ENCODE measurements at regions not wholly inside any gene's neighbourhood (a gene's known extent, or its start where the extent isn't known, plus 50 kb on each side); places are given as distances from the start of the nearest gene placed in this dataset.
A peak's percentile ranks its signal among the peaks of the same experiment; 100 is the strongest.

- no peak for DNase-seq
- Histone ChIP-seq H3K4me1 (ENCODE audit: control insufficient read depth, insufficient read depth, low read length) (no peaks in the 10 kb centered on the region), H3K27ac (ENCODE audit: low read length) (no peak overlapping the region), H3K9me3 (ENCODE audit: control insufficient read depth, low read depth, low read length) (no peaks in the 10 kb centered on the region), H3K36me3 (ENCODE audit: control insufficient read depth, insufficient read depth, low read length) (no peaks in the 10 kb centered on the region), H3K27me3 (ENCODE audit: control insufficient read depth, insufficient read depth, low read length) (no peaks in the 10 kb centered on the region), H3K4me3 (ENCODE audit: low read length) (no peak overlapping the region)
- WGBS (ENCODE audit: insufficient coverage, low lambda C conversion rate): no CpG with 5 or more reads among the region's 1 CpG
Observed at GRCh38 chr3:16818945-16819344, 65.8 kb upstream of the PLCL2 start.

GRCh38 chr3:16820485-16820884 lies 64.3 kb upstream of the PLCL2 start:
- no peak for DNase-seq
- Histone ChIP-seq H3K4me1 (ENCODE audit: control insufficient read depth, insufficient read depth, low read length) (no peaks in the 10 kb centered on the region), H3K36me3 (ENCODE audit: control insufficient read depth, insufficient read depth, low read length) (no peaks in the 10 kb centered on the region), H3K9me3 (ENCODE audit: control insufficient read depth, low read depth, low read length) (no peaks in the 10 kb centered on the region), H3K27me3 (ENCODE audit: control insufficient read depth, insufficient read depth, low read length) (no peaks in the 10 kb centered on the region), H3K27ac (ENCODE audit: low read length) (no peak overlapping the region), H3K4me3 (ENCODE audit: low read length) (no peak overlapping the region)

GRCh38 chr3:16821053-16821452 lies 63.7 kb upstream of the PLCL2 start:
- no peaks in the 10 kb centered on the region for H3K36me3 ChIP-seq (ENCODE audit: control insufficient read depth, insufficient read depth, low read length)
- no peaks in the 10 kb centered on the region for H3K9me3 ChIP-seq (ENCODE audit: control insufficient read depth, low read depth, low read length)
- WGBS (ENCODE audit: insufficient coverage, low lambda C conversion rate): no CpG with 5 or more reads among the region's 4 CpGs
- DNase-seq: no peak
- H3K27me3 ChIP-seq (ENCODE audit: control insufficient read depth, insufficient read depth, low read length): no peaks in the 10 kb centered on the region
- no peaks in the 10 kb centered on the region for H3K4me1 ChIP-seq (ENCODE audit: control insufficient read depth, insufficient read depth, low read length)
- no peak overlapping the region for H3K4me3 ChIP-seq (ENCODE audit: low read length)
- H3K27ac ChIP-seq (ENCODE audit: low read length): no peak overlapping the region

GRCh38 chr3:16824081-16824696 lies 60.6 kb upstream of the PLCL2 start:
- Histone ChIP-seq H3K27me3 (ENCODE audit: control insufficient read depth, insufficient read depth, low read length) (no peaks in the 10 kb centered on the region), H3K4me3 (ENCODE audit: low read length) (no peak overlapping the region), H3K4me1 (ENCODE audit: control insufficient read depth, insufficient read depth, low read length) (no peaks in the 10 kb centered on the region), H3K36me3 (ENCODE audit: control insufficient read depth, insufficient read depth, low read length) (no peaks in the 10 kb centered on the region), H3K9me3 (ENCODE audit: control insufficient read depth, low read depth, low read length) (no peaks in the 10 kb centered on the region), H3K27ac (ENCODE audit: low read length) (no peak overlapping the region)
- WGBS (ENCODE audit: insufficient coverage, low lambda C conversion rate): no CpG with 5 or more reads among the region's 5 CpGs
- no peak for DNase-seq

- H3K27me3 ChIP-seq (ENCODE audit: control insufficient read depth, insufficient read depth, low read length): no peaks in the 10 kb centered on the region
- H3K27ac ChIP-seq (ENCODE audit: low read length): no peak overlapping the region
- H3K4me1 ChIP-seq (ENCODE audit: control insufficient read depth, insufficient read depth, low read length): no peaks in the 10 kb centered on the region
- H3K4me3 ChIP-seq (ENCODE audit: low read length): no peak overlapping the region
- 100% methylated on average over 1 of the region's 5 CpGs for WGBS (ENCODE audit: insufficient coverage, low lambda C conversion rate)
- no peak for DNase-seq
- H3K36me3 ChIP-seq (ENCODE audit: control insufficient read depth, insufficient read depth, low read length): no peaks in the 10 kb centered on the region
- no peaks in the 10 kb centered on the region for H3K9me3 ChIP-seq (ENCODE audit: control insufficient read depth, low read depth, low read length)
Observed at GRCh38 chr3:16825617-16826204, 59.0 kb upstream of the PLCL2 start.

GRCh38 chr3:16828815-16829214 lies 55.9 kb upstream of the PLCL2 start:
- H3K36me3 ChIP-seq (ENCODE audit: control insufficient read depth, insufficient read depth, low read length): no peaks in the 10 kb centered on the region

GRCh38 chr3:16831846-16832245 lies 52.9 kb upstream of the PLCL2 start:
- Histone ChIP-seq H3K36me3 (ENCODE audit: control insufficient read depth, insufficient read depth, low read length) (no peaks in the 10 kb centered on the region), H3K4me3 (ENCODE audit: low read length) (no peak overlapping the region), H3K4me1 (ENCODE audit: control insufficient read depth, insufficient read depth, low read length) (no peaks in the 10 kb centered on the region), H3K27ac (ENCODE audit: low read length) (no peak overlapping the region), H3K9me3 (ENCODE audit: control insufficient read depth, low read depth, low read length) (no peaks in the 10 kb centered on the region), H3K27me3 (ENCODE audit: control insufficient read depth, insufficient read depth, low read length) (no peaks in the 10 kb centered on the region)
- DNase-seq: no peak
- WGBS (ENCODE audit: insufficient coverage, low lambda C conversion rate): no CpG with 5 or more reads among the region's 4 CpGs

More at GRCh38 chr3:16828815-16829214, 55.9 kb upstream of the PLCL2 start:
- Histone ChIP-seq H3K27ac (ENCODE audit: low read length) (no peak overlapping the region), H3K27me3 (ENCODE audit: control insufficient read depth, insufficient read depth, low read length) (no peaks in the 10 kb centered on the region), H3K4me3 (ENCODE audit: low read length) (no peak overlapping the region), H3K9me3 (ENCODE audit: control insufficient read depth, low read depth, low read length) (no peaks in the 10 kb centered on the region), H3K4me1 (ENCODE audit: control insufficient read depth, insufficient read depth, low read length) (no peaks in the 10 kb centered on the region)
- WGBS (ENCODE audit: insufficient coverage, low lambda C conversion rate): 50% methylated on average over 1 of the region's 3 CpGs
- DNase-seq: peak; percentile 41 to 50

GRCh38 chr3:16834214-16834613 lies 50.5 kb upstream of the PLCL2 start:
- Histone ChIP-seq H3K36me3 (ENCODE audit: control insufficient read depth, insufficient read depth, low read length) (no peaks in the 10 kb centered on the region), H3K9me3 (ENCODE audit: control insufficient read depth, low read depth, low read length) (no peaks in the 10 kb centered on the region), H3K27ac (ENCODE audit: low read length) (no peak overlapping the region), H3K4me1 (ENCODE audit: control insufficient read depth, insufficient read depth, low read length) (peaks cover 9% of the 10 kb centered on the region), H3K27me3 (ENCODE audit: control insufficient read depth, insufficient read depth, low read length) (no peaks in the 10 kb centered on the region), H3K4me3 (ENCODE audit: low read length) (no peak overlapping the region)
- no peak for DNase-seq
- WGBS (ENCODE audit: insufficient coverage, low lambda C conversion rate): no CpG with 5 or more reads among the region's 4 CpGs

GRCh38 chr3:16834753-16835152 lies 50.0 kb upstream of the PLCL2 start:
- Histone ChIP-seq H3K36me3 (ENCODE audit: control insufficient read depth, insufficient read depth, low read length) (no peaks in the 10 kb centered on the region), H3K27ac (ENCODE audit: low read length) (no peak overlapping the region), H3K27me3 (ENCODE audit: control insufficient read depth, insufficient read depth, low read length) (no peaks in the 10 kb centered on the region), H3K9me3 (ENCODE audit: control insufficient read depth, low read depth, low read length) (no peaks in the 10 kb centered on the region), H3K4me1 (ENCODE audit: control insufficient read depth, insufficient read depth, low read length) (peaks cover 9% of the 10 kb centered on the region), H3K4me3 (ENCODE audit: low read length) (no peak overlapping the region)
- WGBS (ENCODE audit: insufficient coverage, low lambda C conversion rate): no CpG with 5 or more reads among the region's 2 CpGs
- DNase-seq: no peak
